Fibroblast of mammary gland (primary cell): ENCODE measurements at regions not wholly inside any gene's neighbourhood (a gene's known extent, or its start where the extent isn't known, plus 50 kb on each side); places are given as distances from the start of the nearest gene placed in this dataset.
"Not testable (repeated sequence)": the region's sequence is repeated elsewhere in the genome, so short reads cannot be mapped to it uniquely, and the experiment has no call there.

Experiments used
- DNase-seq: peaks from one replicate; pipeline ENCODE4 v3.0.0-alpha.2; 2010; ENCODE audit warnings: low read depth
- H3K4me3 ChIP-seq: 2 replicates; pipeline ENCODE4 v1.5.1; 2011; ENCODE audit warnings: low read depth, mild to moderate bottlenecking, low read length, moderate library complexity; ENCODE audit not compliant: control insufficient read depth
- TF ChIP-seq, protein P1 (sequence below): conservative IDR thresholded peaks from 2 replicates; pipeline ENCODE4 v1.5.1; 2011; ENCODE audit warnings: low read depth, low read length, inconsistent platforms; ENCODE audit not compliant: control insufficient read depth, insufficient read depth

DNA sequence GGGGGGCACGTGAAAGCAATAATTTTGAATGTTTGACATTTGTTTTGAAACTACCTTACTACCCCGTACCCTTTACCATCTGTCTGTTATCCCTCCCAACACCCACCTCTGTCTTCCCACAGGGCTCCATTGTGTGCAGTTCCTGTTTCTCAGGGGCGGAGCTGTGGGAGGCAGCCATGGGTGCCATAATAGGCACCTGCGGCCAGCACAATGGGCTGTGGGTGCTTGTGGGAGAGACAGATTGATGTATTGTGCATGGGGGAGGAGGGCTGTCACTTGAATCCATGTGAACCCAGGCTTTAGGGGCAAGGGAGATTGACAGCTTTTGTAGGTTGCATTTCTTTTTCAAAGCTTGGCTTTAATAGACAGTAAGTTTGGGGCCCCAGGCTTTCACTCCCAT lies 122.6 kb upstream of the CXorf66 start:
- TF ChIP-seq, protein P1, sequence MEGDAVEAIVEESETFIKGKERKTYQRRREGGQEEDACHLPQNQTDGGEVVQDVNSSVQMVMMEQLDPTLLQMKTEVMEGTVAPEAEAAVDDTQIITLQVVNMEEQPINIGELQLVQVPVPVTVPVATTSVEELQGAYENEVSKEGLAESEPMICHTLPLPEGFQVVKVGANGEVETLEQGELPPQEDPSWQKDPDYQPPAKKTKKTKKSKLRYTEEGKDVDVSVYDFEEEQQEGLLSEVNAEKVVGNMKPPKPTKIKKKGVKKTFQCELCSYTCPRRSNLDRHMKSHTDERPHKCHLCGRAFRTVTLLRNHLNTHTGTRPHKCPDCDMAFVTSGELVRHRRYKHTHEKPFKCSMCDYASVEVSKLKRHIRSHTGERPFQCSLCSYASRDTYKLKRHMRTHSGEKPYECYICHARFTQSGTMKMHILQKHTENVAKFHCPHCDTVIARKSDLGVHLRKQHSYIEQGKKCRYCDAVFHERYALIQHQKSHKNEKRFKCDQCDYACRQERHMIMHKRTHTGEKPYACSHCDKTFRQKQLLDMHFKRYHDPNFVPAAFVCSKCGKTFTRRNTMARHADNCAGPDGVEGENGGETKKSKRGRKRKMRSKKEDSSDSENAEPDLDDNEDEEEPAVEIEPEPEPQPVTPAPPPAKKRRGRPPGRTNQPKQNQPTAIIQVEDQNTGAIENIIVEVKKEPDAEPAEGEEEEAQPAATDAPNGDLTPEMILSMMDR = no peak
- H3K4me3 ChIP-seq = no peak overlapping the region
- no peak for DNase-seq

GRCh38 chrX:140086691-140087090 lies 121.4 kb upstream of the CXorf66 start:
- DNase-seq = no peak
- H3K4me3 ChIP-seq = no peak overlapping the region
- TF ChIP-seq, protein P1 = no peak

GRCh38 chrX:140074851-140075250 lies 109.5 kb upstream of the CXorf66 start:
- H3K4me3 ChIP-seq, DNase-seq: not testable (repeated sequence)

DNA sequence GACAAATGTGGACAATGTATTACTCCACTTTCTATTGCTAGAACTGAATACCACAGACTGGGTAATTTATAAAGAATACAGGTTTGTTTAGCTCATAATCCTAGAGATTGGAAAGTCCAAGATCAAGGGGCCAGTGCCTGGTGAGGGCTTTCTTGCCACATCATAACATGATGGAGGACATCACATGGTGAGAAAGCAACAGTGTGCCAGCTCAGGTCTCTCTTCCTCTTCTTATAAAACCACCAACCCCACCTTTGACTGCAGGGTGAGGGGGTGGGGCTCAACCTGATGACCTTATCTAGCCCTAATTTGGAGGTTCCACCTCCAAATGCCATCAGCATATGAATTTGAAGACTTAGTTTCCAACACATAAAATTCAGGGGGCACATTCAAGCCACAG lies 105.7 kb upstream of the CXorf66 start:
- TF ChIP-seq, protein P1 = no peak
- H3K4me3 ChIP-seq = no peak overlapping the region
- no peak for DNase-seq

GRCh38 chrX:140065961-140066662 lies 100.8 kb upstream of the CXorf66 start:
- TF ChIP-seq, protein P1 = no peak
- no peak for DNase-seq
- no peak overlapping the region for H3K4me3 ChIP-seq

DNA sequence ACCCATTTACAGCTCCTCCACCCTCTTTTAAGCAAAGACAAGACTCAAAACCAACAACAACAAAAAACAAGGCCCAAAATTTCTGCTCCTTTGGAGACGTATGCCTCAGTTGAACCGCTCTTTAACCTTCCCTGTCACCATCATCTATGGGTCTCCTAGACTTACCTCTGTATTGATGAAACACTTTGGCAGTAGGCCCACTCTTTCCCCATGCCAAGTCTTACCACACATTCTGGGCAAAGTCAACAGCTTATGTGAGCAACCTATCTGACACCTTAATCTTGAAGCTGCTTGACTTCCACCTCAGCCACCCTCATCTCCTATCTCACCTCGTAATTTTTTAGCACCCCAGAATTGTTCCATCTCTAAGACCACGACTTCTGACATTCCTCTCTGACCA lies 99.7 kb upstream of the CXorf66 start:
- TF ChIP-seq, protein P1 = no peak
- H3K4me3 ChIP-seq = no peak overlapping the region
- DNase-seq = no peak

DNA sequence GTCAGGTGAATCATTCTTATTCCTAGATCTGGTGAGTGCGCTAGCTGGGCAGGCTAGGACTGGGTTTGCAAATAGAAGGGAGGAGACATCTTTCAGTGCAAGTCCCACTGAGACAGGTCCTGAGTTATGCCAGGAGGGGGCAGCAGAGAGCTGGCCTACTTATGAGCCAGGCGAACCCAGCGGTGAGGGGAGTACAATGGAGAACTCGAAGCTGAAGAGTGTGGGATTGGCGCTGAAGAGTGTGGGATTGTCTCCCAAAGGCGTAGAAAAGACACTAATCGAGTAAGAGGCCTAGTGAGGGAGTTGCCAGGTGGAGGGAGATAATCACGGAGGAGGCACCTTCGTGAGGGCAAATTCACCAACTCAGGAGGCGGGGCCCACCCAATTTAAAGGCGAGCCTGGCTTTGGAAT lies 91.7 kb upstream of the CXorf66 start:
- DNase-seq = peak; percentile 64
- no peak overlapping the region for H3K4me3 ChIP-seq
- TF ChIP-seq, protein P1 = peak; percentile 89
